ENCODE measurements at regions not wholly inside any gene's neighbourhood (a gene's known extent, or its start where the extent isn't known, plus 50 kb on each side); places are given as distances from the start of the nearest gene placed in this dataset.

DNA sequence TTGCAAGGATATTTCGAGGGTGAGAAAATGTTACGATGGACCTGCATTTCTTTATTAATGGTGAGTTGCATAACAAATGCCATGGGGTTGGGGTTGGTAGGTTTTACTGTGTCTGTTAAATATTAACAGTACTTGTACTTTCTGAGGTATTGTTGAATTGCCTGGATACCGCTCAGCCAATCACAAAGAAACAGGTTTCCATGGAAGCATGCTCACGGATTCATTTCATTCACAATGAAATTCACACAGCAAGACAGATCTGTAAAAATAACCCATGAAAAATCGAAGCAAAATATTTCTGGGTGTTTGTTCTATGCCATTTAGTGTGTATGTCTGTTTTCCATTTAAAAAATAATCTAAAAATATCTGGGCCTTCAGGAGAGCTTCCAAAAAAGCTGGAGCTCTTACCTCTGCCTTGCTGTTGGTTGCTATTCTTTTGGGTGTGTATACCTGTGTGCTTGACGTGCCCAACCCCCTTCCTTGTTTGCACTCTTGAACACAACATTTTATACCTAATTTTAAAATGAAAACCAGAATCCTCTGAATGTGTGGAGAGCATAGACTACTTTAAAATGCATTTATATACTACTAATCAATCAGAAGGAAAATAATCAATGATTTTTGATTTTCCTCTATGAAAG is 479.8 kb upstream of the TBL1XR1 start:
- TF ChIP-seq TAF1 (IDR thresholded peaks at IDR 0.05; ENCODE audit: low read depth, low read length) = no peak
- no peak for TF ChIP-seq POLR2A (IDR thresholded peaks at IDR 0.05; ENCODE audit: low read depth, low read length)
- no peak for TF ChIP-seq POLR2AphosphoS5 (IDR thresholded peaks at IDR 0.05; ENCODE audit: low read depth, low read length)
- no peak for TF ChIP-seq PAX5 (IDR thresholded peaks at IDR 0.05; ENCODE audit: insufficient read depth, low read length, severe bottlenecking)
- TF ChIP-seq POU2F2 (IDR thresholded peaks at IDR 0.05; ENCODE audit: low read depth, low read length) = no peak

All from GM12891 (cell line).